Right atrium auricular region (tissue), 2 donors: ENCODE measurements at regions not wholly inside any gene's neighbourhood (a gene's known extent, or its start where the extent isn't known, plus 50 kb on each side); places are given as distances from the start of the nearest gene placed in this dataset.

ENCODE experiments used
- DNase-seq: peaks from one replicate; pipeline ENCODE4 v3.0.0-alpha.2; 2019; ENCODE audit warnings: low spot score
- H3K27ac ChIP-seq, 2 donors: fragments of 200-600 bp; sonication (generic); 1 replicate in 1 of 2; 2 replicates in 1 of 2; pipeline ENCODE4 v1.5.1; 2016 to 2019
- H3K27me3 ChIP-seq, 2 donors: fragments of 200-600 bp; sonication (generic); one replicate each; pipeline versions ENCODE4 v1.5.1 to v1.6.0; 2017 to 2019
- H3K36me3 ChIP-seq: fragments of 200-600 bp; sonication (generic); one replicate; pipeline ENCODE4 v1.5.1; 2016
- H3K4me1 ChIP-seq, 2 donors: fragments of 200-600 bp; sonication (generic); one replicate each; pipeline versions ENCODE4 v1.5.1 to v1.6.0; 2017 to 2019
- H3K4me3 ChIP-seq, 2 donors: fragments of 200-600 bp; sonication (generic); 1 replicate in 1 of 2; 2 replicates in 1 of 2; pipeline ENCODE4 v1.5.1; 2017 to 2019; ENCODE audit warnings: mild to moderate bottlenecking in 1 of 2, moderate library complexity in 1 of 2
- H3K9me3 ChIP-seq, 2 donors: fragments of 200-600 bp; sonication (generic); one replicate each; pipeline ENCODE4 v1.5.1; 2019
- CTCF ChIP-seq, 2 donors: fragments of 200-600 bp; sonication (generic); IDR thresholded peaks; one replicate each; pipeline ENCODE4 v1.5.1; 2019; ENCODE audit warnings: antibody characterized with exemption in 2 of 2

DNA sequence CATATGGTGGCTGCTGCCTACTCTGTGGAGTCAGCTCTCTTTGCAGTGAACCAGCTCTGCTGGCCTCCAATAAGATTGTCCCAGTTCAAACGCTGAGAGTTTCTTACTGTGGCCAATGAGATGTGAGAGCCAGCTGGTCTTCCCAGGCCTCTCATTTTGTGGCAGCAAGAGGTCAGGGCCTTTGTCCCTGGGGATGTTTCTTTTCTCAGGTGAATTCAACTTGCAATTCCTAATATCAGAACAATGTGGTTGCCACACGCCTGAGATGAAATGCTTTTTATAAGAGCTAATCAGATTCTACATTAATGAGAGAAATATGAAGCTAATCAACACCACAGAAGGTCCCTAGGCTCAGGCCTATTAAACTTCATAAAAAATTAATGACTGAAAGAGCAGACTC, 660.1 kb upstream of the CAMK1G start:
- no peak for TF ChIP-seq CTCF (IDR thresholded peaks at IDR 0.05)
- Histone ChIP-seq H3K9me3 (no peaks in the 10 kb centered on the region), H3K27me3 (no peaks in the 10 kb centered on the region), H3K4me3 (no peak overlapping the region), H3K27ac (no peak overlapping the region), H3K36me3 (no peaks in the 10 kb centered on the region), H3K4me1 (peaks cover 0 to 5% of the 10 kb centered on the region in 2 donors)
- no peak for DNase-seq

DNA sequence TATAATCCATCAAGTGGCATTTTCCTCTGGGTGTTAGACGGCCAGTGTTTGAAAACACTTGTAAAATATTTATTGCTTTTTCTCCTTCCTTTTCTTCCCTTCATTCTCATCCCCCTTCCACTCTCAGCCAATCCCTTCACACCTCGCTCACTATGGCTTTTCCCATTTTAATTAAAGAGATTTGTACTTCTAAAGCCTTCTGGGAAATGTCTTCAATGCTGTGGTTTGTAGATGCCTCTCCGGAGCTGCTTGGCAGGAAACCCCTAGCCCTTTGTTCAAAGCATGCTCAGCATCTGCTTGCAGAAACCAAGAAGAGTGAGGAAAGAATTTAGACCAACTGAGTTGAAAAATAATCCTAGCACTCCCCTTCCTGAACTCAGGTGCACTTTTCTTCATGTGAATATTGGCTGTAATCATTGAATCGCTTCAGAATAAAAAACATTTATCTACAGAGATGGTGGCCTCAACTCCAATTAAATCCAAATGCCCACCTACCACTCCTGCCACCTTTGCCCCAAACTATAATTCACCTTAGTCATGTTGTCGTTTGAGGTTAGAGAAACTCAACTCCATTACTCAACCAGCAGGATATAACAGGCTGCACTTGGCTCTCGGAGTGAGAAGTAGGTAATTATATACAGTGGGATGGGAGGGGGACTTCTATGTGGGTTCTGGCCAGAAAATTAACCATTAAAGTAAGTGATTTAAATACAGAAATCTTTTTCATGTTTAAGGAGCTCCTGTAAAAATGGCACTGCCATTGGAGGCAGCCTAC, 659.4 kb upstream of the CAMK1G start:
- Histone ChIP-seq H3K4me1 (peaks cover 0 to 5% of the 10 kb centered on the region in 2 donors), H3K4me3 (no peak overlapping the region), H3K9me3 (no peaks in the 10 kb centered on the region), H3K27me3 (no peaks in the 10 kb centered on the region), H3K27ac (no peak overlapping the region), H3K36me3 (no peaks in the 10 kb centered on the region)
- TF ChIP-seq CTCF (IDR thresholded peaks at IDR 0.05) = no peak
- DNase-seq = no peak

DNA sequence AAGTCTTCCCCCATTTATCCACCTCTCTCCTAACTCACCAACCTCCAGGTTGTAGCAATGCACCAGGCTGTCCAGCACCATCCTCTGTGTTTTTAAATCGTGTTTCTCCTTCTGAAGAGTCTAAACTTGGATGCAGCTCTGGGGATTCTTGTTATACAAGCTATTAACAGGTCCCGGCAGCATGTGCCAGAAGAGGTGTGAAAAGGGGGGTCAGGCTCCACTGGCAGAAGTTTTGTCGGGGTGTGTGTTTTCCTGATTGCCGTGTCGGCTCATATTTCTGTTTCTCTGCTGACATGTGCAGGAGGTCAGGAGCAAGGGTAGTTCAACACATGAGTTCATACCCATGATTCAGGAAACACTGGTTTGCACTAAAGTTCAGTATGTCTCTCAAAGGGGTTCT, 658.6 kb upstream of the CAMK1G start:
- Histone ChIP-seq H3K27me3 (no peaks in the 10 kb centered on the region), H3K9me3 (no peaks in the 10 kb centered on the region), H3K27ac (no peak overlapping the region), H3K4me3 (no peak overlapping the region), H3K36me3 (no peaks in the 10 kb centered on the region), H3K4me1 (peaks cover 0 to 5% of the 10 kb centered on the region in 2 donors)
- no peak for TF ChIP-seq CTCF (IDR thresholded peaks at IDR 0.05)
- DNase-seq = no peak

GRCh38 chr1:208928349-208929010, 655.0 kb upstream of the CAMK1G start:
- Histone ChIP-seq H3K27ac (no peak overlapping the region), H3K4me1 (peaks cover 0 to 5% of the 10 kb centered on the region in 2 donors)
- no peak for DNase-seq

GRCh38 chr1:208929575-208929974, 653.9 kb upstream of the CAMK1G start:
- Histone ChIP-seq H3K4me3 (no peak overlapping the region), H3K27me3 (no peaks in the 10 kb centered on the region), H3K27ac (no peak overlapping the region), H3K9me3 (no peaks in the 10 kb centered on the region), H3K4me1 (peaks cover 0 to 2% of the 10 kb centered on the region in 2 donors), H3K36me3 (no peaks in the 10 kb centered on the region)
- no peak for TF ChIP-seq CTCF (IDR thresholded peaks at IDR 0.05)
- no peak for DNase-seq

More at GRCh38 chr1:208928349-208929010, 655.0 kb upstream of the CAMK1G start:
- TF ChIP-seq CTCF (IDR thresholded peaks at IDR 0.05) = no peak
- H3K4me3 ChIP-seq = no peak overlapping the region
- H3K9me3 ChIP-seq = no peaks in the 10 kb centered on the region
- H3K27me3 ChIP-seq = no peaks in the 10 kb centered on the region
- H3K36me3 ChIP-seq = no peaks in the 10 kb centered on the region
